ENCODE measurements at regions not wholly inside any gene's neighbourhood (a gene's known extent, or its start where the extent isn't known, plus 50 kb on each side); places are given as distances from the start of the nearest gene placed in this dataset.

GRCh38 chr12:130068741-130069140 is 93.5 kb upstream of the FZD10 start:
- no peaks in the 10 kb centered on the region for H4K20me1 ChIP-seq (ENCODE audit: insufficient read depth)
- H3K9me2 ChIP-seq, result no peaks in the 10 kb centered on the region
- no peaks in the 10 kb centered on the region for H3K79me2 ChIP-seq (ENCODE audit: insufficient read depth)
- no peak for TF ChIP-seq MEF2A (IDR thresholded peaks at IDR 0.05; ENCODE audit: borderline replicate concordance, low read depth)
- TF ChIP-seq TCF12 (IDR thresholded peaks at IDR 0.05), result no peak
- no peak for TF ChIP-seq POLR2AphosphoS5 (IDR thresholded peaks at IDR 0.05; ENCODE audit: low read depth, low read length)
- no peak for TF ChIP-seq MAX (IDR thresholded peaks at IDR 0.05; ENCODE audit: low read depth)
- TF ChIP-seq EZH2phosphoT487 (IDR thresholded peaks at IDR 0.05; ENCODE audit: borderline replicate concordance, low read depth), result no peak
- no peak for TF ChIP-seq CTCF (IDR thresholded peaks at IDR 0.05)
- TF ChIP-seq GABPA (IDR thresholded peaks at IDR 0.05; ENCODE audit: low read depth), result no peak
- no peak for TF ChIP-seq PBX3 (IDR thresholded peaks at IDR 0.05)
- no peak for TF ChIP-seq MXI1 (IDR thresholded peaks at IDR 0.05; ENCODE audit: low read depth, low read length)
- TF ChIP-seq IRF3 (IDR thresholded peaks at IDR 0.05; ENCODE audit: low read depth, low read length), result no peak
- no peak for TF ChIP-seq JUND (IDR thresholded peaks at IDR 0.05)
- TF ChIP-seq USF1 (IDR thresholded peaks at IDR 0.05; ENCODE audit: borderline replicate concordance, low read depth), result no peak
- no peak for TF ChIP-seq EP300 (IDR thresholded peaks at IDR 0.05; ENCODE audit: borderline replicate concordance in 1 of 2, low read depth in 1 of 2, low read length in 1 of 2)
- no peak for TF ChIP-seq ZBTB33 (IDR thresholded peaks at IDR 0.05; ENCODE audit: borderline replicate concordance, low read depth)
- TF ChIP-seq SMC3 (IDR thresholded peaks at IDR 0.05; ENCODE audit: low read depth, low read length), result no peak
- TF ChIP-seq ELF1 (IDR thresholded peaks at IDR 0.05), result no peak
- TF ChIP-seq GATA2 (CRISPR knock-in tag; IDR thresholded peaks at IDR 0.05), result no peak
- no peak for TF ChIP-seq SIN3A (IDR thresholded peaks at IDR 0.05; ENCODE audit: borderline replicate concordance, low read depth, low read length)
- no peaks in the 10 kb centered on the region for H3K36me3 ChIP-seq (replicated peaks in 1 of 2; ENCODE audit: control insufficient read depth in 1 of 2, insufficient read depth in 2 of 2, low read length in 1 of 2)
- no peak overlapping the region for H2AFZ ChIP-seq (ENCODE audit: low read depth)
- H3K4me3 ChIP-seq (ENCODE audit: low read depth in 2 of 2, low read length in 1 of 2), result no peak overlapping the region
- ChIA-PET POLR2A (no interaction called here), CTCF (interaction anchor here (1.1 kb wide), 1 partner anchor 26 kb away, joined by 4 read pairs; no protein-coding TSS in a partner anchor)
- no peaks in the 10 kb centered on the region; a peak in 1 of 4 replicates for H3K4me1 ChIP-seq (ENCODE audit: control insufficient read depth in 1 of 2, insufficient read depth in 2 of 2, low read depth in 1 of 2, low read length in 1 of 2)
- no peak overlapping the region for H3K9ac ChIP-seq
- no peaks in the 10 kb centered on the region for H3K27me3 ChIP-seq (ENCODE audit: insufficient read depth)
- H3K4me2 ChIP-seq, result no peak overlapping the region
- no peaks in the 10 kb centered on the region for H3F3A ChIP-seq (replicated peaks; ENCODE audit: insufficient read depth)
- H3K9me3 ChIP-seq, result no peaks in the 10 kb centered on the region
- DNase-seq, result no peak
- 52% methylated on average over 11 of the region's 11 CpGs for WGBS (ENCODE audit: low lambda C conversion rate)
- no peak overlapping the region for H3K27ac ChIP-seq (ENCODE audit: low read depth in 2 of 2, low read length in 1 of 2)

Data from SK-N-SH (cell line).